ENCODE measurements at regions not wholly inside any gene's neighbourhood (a gene's known extent, or its start where the extent isn't known, plus 50 kb on each side); places are given as distances from the start of the nearest gene placed in this dataset.
A peak's percentile ranks its signal among the peaks of the same experiment; 100 is the strongest.
"Not testable (repeated sequence)": the region's sequence is repeated elsewhere in the genome, so short reads cannot be mapped to it uniquely, and the experiment has no call there.

DNA sequence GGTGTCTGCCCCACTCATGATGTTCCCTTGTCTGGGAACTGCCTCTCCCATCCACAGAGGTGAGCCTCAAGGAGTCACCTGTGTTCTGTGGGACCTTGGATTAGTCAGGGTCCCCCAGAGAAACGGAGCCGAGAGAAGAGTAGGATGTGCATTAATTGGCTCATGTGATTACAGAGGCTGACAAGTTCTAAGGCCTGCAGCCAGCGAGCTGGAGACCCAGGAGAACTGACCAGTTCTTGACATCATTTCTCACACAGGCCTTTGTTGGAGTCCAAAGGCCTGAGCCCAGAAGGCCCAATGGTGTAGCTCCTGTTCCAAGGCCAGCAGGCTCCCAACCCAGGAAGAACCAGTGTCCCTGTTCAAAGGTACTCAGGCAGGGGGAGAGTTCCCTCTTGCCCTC lies 186.6 kb downstream of the BCL2L11 start:
- BruUV-seq (replicated peaks); H3K27me3 ChIP-seq (ENCODE audit: low read length); H3K9me2 ChIP-seq (replicated peaks; ENCODE audit: low read length); H3K4me1 ChIP-seq (ENCODE audit: insufficient read depth, low read length); H3K4me3 ChIP-seq (ENCODE audit: low read length); ATAC-seq; DNase-seq; H3K27ac ChIP-seq (ENCODE audit: low read length); H3K36me3 ChIP-seq (ENCODE audit: low read depth, low read length); POLR2A ChIA-PET (ENCODE audit: unreplicated experiment); H2AFZ ChIP-seq (ENCODE audit: low read length); H3K79me2 ChIP-seq (ENCODE audit: low read length); H3K9me3 ChIP-seq (ENCODE audit: low read length); intact Hi-C loops (cut with micrococcal nuclease); H3F3A ChIP-seq (ENCODE audit: low read length, unreplicated experiment); CTCF ChIA-PET; H3K9ac ChIP-seq (ENCODE audit: low read length); H4K20me1 ChIP-seq (ENCODE audit: low read length); H3K4me2 ChIP-seq (ENCODE audit: low read length): not testable (repeated sequence)

DNA sequence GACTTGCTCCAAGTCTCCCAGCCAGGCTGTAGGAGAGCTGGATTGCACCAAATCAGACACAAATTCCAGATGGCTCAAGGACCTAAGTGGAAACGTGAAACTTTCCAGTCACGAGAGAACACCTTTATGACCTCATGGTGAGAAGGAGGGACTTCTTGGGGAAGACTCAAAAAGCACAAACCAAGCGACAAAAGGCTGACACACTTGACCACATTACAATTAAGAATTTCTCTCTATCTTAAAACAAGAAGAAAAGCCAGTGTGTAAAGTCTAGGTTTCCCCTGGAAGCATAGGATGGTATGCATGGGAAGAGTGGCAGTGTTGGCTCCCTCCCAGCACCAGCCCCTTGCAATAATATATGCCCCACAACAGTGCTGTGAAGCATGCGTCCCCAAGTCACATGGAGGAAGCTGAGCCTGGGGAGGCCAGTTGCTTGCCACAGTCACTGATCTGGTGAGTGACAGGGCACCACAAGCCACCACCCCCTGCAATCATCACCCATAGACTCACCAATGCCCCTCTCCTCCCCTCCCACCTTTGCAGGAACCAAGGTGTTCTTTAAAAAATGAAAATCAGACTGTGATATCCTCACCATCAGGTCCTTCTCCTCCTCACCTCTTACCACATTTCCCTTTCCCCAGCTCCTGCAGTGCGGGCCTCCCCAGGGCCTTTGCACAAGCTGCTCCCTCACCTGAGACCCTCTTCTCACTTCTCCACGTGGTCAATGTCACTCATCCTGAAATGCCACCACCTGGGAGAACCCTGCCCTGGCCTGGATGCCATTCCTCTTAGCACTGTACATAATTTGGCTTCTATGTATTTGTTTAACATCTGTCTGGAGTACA lies 188.7 kb downstream of the BCL2L11 start:
- CTCF ChIA-PET; H3F3A ChIP-seq (ENCODE audit: low read length, unreplicated experiment); H3K27me3 ChIP-seq (ENCODE audit: low read length); ATAC-seq; H3K36me3 ChIP-seq (ENCODE audit: low read depth, low read length); H3K4me2 ChIP-seq (ENCODE audit: low read length); H3K9me2 ChIP-seq (replicated peaks; ENCODE audit: low read length); H4K20me1 ChIP-seq (ENCODE audit: low read length); H3K4me1 ChIP-seq (ENCODE audit: insufficient read depth, low read length); H3K4me3 ChIP-seq (ENCODE audit: low read length); H3K79me2 ChIP-seq (ENCODE audit: low read length); H3K27ac ChIP-seq (ENCODE audit: low read length); intact Hi-C loops (cut with micrococcal nuclease); H3K9ac ChIP-seq (ENCODE audit: low read length); BruUV-seq (replicated peaks); DNase-seq; POLR2A ChIA-PET (ENCODE audit: unreplicated experiment); H3K9me3 ChIP-seq (ENCODE audit: low read length); H2AFZ ChIP-seq (ENCODE audit: low read length): not testable (repeated sequence)

DNA sequence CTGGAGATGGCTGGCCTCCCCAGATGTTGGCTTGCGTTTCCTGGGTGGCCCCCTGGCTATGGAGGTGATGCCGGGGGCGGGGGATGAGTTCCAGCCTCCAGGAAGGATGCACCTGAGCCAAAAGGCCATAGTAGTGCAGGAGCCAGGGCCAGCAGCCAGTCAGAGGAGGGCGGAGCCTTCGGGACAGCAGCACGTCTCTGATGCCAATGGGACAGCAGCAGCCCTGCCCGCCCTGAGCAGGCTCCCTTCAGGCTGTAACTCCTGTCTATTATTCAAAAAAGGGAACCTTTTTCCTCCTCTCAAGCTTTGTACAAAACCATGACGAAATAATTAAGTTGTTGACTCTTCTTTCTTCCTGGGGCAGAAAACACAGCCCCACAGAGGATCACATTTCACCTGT lies 189.7 kb downstream of the BCL2L11 start:
- H2AFZ ChIP-seq (ENCODE audit: low read length); H3K4me3 ChIP-seq (ENCODE audit: low read length); H3K4me2 ChIP-seq (ENCODE audit: low read length); H3F3A ChIP-seq (ENCODE audit: low read length, unreplicated experiment); H4K20me1 ChIP-seq (ENCODE audit: low read length); DNase-seq; H3K36me3 ChIP-seq (ENCODE audit: low read depth, low read length); ATAC-seq; BruUV-seq (replicated peaks); H3K9me3 ChIP-seq (ENCODE audit: low read length); H3K79me2 ChIP-seq (ENCODE audit: low read length); H3K27ac ChIP-seq (ENCODE audit: low read length); intact Hi-C loops (cut with micrococcal nuclease); H3K27me3 ChIP-seq (ENCODE audit: low read length); CTCF ChIA-PET; H3K4me1 ChIP-seq (ENCODE audit: insufficient read depth, low read length); POLR2A ChIA-PET (ENCODE audit: unreplicated experiment); H3K9ac ChIP-seq (ENCODE audit: low read length); H3K9me2 ChIP-seq (replicated peaks; ENCODE audit: low read length): not testable (repeated sequence)

DNA sequence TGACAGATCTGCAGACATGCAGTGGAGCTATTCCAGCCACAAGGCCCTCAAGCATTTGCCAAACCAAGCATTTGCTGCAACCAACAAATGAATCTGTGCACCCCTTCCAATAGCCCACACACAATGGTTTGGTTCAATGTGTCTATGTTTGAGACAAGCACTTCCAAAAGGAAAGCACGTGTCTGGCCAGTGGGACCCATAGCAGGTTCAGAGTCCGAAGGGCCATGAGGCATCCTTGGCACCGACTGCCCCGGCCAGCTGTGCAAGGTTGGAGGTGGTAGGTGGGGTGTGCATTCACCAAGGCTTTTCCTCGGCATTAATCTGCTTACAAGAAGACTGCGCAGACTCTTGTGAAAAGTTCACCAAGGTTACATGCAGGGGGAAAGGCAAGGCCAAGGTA lies 190.9 kb downstream of the BCL2L11 start:
- H4K20me1 ChIP-seq (ENCODE audit: low read length); H3K4me1 ChIP-seq (ENCODE audit: insufficient read depth, low read length); H3K36me3 ChIP-seq (ENCODE audit: low read depth, low read length); DNase-seq; H3K4me3 ChIP-seq (ENCODE audit: low read length); H3F3A ChIP-seq (ENCODE audit: low read length, unreplicated experiment); intact Hi-C loops (cut with micrococcal nuclease); H3K9me2 ChIP-seq (replicated peaks; ENCODE audit: low read length); BruUV-seq (replicated peaks); H3K9me3 ChIP-seq (ENCODE audit: low read length); H2AFZ ChIP-seq (ENCODE audit: low read length); H3K9ac ChIP-seq (ENCODE audit: low read length); H3K27ac ChIP-seq (ENCODE audit: low read length); H3K4me2 ChIP-seq (ENCODE audit: low read length); CTCF ChIA-PET; H3K79me2 ChIP-seq (ENCODE audit: low read length); ATAC-seq; H3K27me3 ChIP-seq (ENCODE audit: low read length); POLR2A ChIA-PET (ENCODE audit: unreplicated experiment): not testable (repeated sequence)

DNA sequence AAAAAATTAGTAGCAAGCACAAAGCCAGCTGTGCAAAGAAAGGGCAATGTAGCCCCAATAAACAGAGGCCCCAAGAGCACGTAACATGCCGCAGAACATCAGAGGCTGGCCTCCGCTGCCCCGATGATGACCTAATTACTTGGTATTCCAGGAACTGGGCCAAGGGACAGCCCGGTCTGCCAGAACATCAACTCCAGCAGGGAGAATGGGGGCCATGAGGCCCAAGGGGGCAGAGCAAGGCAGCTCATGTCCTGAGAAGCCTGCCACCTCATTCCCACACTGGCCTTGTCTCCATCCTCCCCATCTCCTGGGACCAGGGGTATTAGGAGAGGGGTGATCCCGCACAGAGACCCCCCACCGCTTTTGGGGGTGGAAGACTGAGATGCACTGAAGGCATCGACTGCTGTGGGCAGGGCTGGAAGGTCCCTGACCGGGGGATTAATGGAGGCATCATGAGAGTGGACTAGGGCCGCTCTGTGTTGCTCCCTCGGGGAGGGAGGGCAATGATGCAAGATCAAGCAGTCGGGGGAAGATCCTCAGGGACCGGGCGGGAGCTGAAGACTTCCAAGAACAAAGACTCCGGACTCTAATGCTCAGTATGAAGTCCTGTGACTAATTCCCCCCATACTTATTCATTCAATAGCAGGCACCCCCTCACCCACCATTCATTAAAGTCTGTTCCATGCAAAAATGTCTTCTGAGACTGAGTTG lies 192.3 kb downstream of the BCL2L11 start:
- H3K9ac ChIP-seq (ENCODE audit: low read length); H3K4me2 ChIP-seq (ENCODE audit: low read length); CTCF ChIA-PET; BruUV-seq (replicated peaks); H3K36me3 ChIP-seq (ENCODE audit: low read depth, low read length); H3K9me3 ChIP-seq (ENCODE audit: low read length); POLR2A ChIA-PET (ENCODE audit: unreplicated experiment); H3F3A ChIP-seq (ENCODE audit: low read length, unreplicated experiment); intact Hi-C loops (cut with micrococcal nuclease); H3K27me3 ChIP-seq (ENCODE audit: low read length); H3K79me2 ChIP-seq (ENCODE audit: low read length); H3K9me2 ChIP-seq (replicated peaks; ENCODE audit: low read length); H3K4me3 ChIP-seq (ENCODE audit: low read length); H3K27ac ChIP-seq (ENCODE audit: low read length); H3K4me1 ChIP-seq (ENCODE audit: insufficient read depth, low read length); H2AFZ ChIP-seq (ENCODE audit: low read length); H4K20me1 ChIP-seq (ENCODE audit: low read length); ATAC-seq: not testable (repeated sequence)
- DNase-seq, result peak; percentile 0

DNA sequence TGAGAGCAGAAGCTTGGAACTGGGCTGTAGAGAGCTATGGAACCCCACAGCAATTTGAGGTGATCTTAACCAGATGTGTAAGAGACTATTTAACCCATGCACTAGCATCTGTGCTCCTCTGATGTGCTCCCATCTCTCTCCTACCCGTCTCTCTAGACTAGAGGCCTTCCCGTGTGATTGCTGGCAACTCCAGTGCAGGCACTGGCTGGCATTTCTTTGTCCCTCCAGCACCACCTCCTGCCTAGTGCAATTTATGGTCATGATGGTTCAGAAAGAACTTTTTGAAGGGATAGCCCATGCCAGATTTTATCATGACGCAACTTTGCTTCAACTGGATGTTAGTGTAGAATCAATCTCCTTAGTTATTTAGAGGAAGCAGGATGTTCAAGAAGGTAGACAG lies 193.0 kb downstream of the BCL2L11 start:
- peak; percentile 0 for DNase-seq
- H3K27me3 ChIP-seq (ENCODE audit: low read length); H3K4me3 ChIP-seq (ENCODE audit: low read length); H3F3A ChIP-seq (ENCODE audit: low read length, unreplicated experiment); H3K36me3 ChIP-seq (ENCODE audit: low read depth, low read length); CTCF ChIA-PET; H3K9ac ChIP-seq (ENCODE audit: low read length); H3K4me2 ChIP-seq (ENCODE audit: low read length); H2AFZ ChIP-seq (ENCODE audit: low read length); H3K27ac ChIP-seq (ENCODE audit: low read length); BruUV-seq (replicated peaks); POLR2A ChIA-PET (ENCODE audit: unreplicated experiment); H3K9me2 ChIP-seq (replicated peaks; ENCODE audit: low read length); H4K20me1 ChIP-seq (ENCODE audit: low read length); H3K4me1 ChIP-seq (ENCODE audit: insufficient read depth, low read length); H3K9me3 ChIP-seq (ENCODE audit: low read length); intact Hi-C loops (cut with micrococcal nuclease); H3K79me2 ChIP-seq (ENCODE audit: low read length); ATAC-seq: not testable (repeated sequence)

Measured in PC-3 (cell line).